ENCODE measurements at regions not wholly inside any gene's neighbourhood (a gene's known extent, or its start where the extent isn't known, plus 50 kb on each side); places are given as distances from the start of the nearest gene placed in this dataset.

DNA sequence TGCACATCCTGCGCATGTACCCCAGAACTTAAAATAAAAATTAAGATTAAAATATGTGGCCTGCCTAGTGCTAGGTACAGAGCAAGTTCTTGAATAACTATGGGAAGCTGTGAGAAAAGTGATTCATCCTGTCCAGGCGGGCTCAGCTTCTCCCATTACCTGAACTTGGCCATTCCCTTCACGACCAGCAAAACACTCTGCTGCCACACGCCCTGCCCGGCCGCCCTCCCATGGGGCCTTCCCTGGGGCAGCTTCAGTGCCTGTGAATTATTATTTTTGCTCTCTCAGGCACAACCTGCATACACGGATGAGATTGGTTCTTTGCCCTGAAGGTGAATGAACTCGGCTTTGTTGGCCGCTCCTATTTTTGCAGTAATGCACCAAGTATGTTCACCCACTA lies 209.2 kb upstream of the SHH start:
- Histone ChIP-seq H3K36me3 (ENCODE audit: insufficient read depth, low read length) (no peaks in the 10 kb centered on the region), H3K4me3 (ENCODE audit: low read length) (no peak overlapping the region), H3K9ac (ENCODE audit: low read length) (no peak overlapping the region), H2AFZ (ENCODE audit: low read depth, low read length) (no peak overlapping the region), H3K9me3 (ENCODE audit: low read length) (no peaks in the 10 kb centered on the region), H3K27me3 (ENCODE audit: insufficient read depth, low read depth, low read length) (no peaks in the 10 kb centered on the region), H3K27ac (ENCODE audit: low read length) (no peak overlapping the region), H3F3A (ENCODE audit: insufficient read depth, low read length, poor library complexity, severe bottlenecking) (no peaks in the 10 kb centered on the region), H4K20me1 (ENCODE audit: insufficient read depth) (no peaks in the 10 kb centered on the region), H3K79me2 (replicated peaks; ENCODE audit: insufficient read depth, low read length) (no peaks in the 10 kb centered on the region), H3K9me2 (ENCODE audit: insufficient read depth, low read length) (no peaks in the 10 kb centered on the region), H3K4me2 (ENCODE audit: low read length) (no peak overlapping the region)
- TF ChIP-seq, protein P1, sequence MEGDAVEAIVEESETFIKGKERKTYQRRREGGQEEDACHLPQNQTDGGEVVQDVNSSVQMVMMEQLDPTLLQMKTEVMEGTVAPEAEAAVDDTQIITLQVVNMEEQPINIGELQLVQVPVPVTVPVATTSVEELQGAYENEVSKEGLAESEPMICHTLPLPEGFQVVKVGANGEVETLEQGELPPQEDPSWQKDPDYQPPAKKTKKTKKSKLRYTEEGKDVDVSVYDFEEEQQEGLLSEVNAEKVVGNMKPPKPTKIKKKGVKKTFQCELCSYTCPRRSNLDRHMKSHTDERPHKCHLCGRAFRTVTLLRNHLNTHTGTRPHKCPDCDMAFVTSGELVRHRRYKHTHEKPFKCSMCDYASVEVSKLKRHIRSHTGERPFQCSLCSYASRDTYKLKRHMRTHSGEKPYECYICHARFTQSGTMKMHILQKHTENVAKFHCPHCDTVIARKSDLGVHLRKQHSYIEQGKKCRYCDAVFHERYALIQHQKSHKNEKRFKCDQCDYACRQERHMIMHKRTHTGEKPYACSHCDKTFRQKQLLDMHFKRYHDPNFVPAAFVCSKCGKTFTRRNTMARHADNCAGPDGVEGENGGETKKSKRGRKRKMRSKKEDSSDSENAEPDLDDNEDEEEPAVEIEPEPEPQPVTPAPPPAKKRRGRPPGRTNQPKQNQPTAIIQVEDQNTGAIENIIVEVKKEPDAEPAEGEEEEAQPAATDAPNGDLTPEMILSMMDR (IDR thresholded peaks at IDR 0.05; ENCODE audit: poor library complexity, severe bottlenecking) = no peak
- no peak for TF ChIP-seq POLR2AphosphoS5 (IDR thresholded peaks at IDR 0.05)
- no peak for TF ChIP-seq TAF1 (IDR thresholded peaks at IDR 0.05; ENCODE audit: low read depth)
- TF ChIP-seq SMC3 (conservative IDR thresholded peaks at IDR 0.05; ENCODE audit: poor library complexity) = no peak
- TF ChIP-seq EZH2 (IDR thresholded peaks at IDR 0.05; ENCODE audit: borderline replicate concordance, insufficient read depth, low read length, poor library complexity, severe bottlenecking) = no peak
- TF ChIP-seq EP300 (conservative IDR thresholded peaks at IDR 0.05; ENCODE audit: poor library complexity, severe bottlenecking) = no peak
- no peak for TF ChIP-seq RAD21 (conservative IDR thresholded peaks at IDR 0.05)
- TF ChIP-seq MXI1 (conservative IDR thresholded peaks at IDR 0.05; ENCODE audit: poor library complexity, severe bottlenecking) = no peak
- TF ChIP-seq, protein P2, sequence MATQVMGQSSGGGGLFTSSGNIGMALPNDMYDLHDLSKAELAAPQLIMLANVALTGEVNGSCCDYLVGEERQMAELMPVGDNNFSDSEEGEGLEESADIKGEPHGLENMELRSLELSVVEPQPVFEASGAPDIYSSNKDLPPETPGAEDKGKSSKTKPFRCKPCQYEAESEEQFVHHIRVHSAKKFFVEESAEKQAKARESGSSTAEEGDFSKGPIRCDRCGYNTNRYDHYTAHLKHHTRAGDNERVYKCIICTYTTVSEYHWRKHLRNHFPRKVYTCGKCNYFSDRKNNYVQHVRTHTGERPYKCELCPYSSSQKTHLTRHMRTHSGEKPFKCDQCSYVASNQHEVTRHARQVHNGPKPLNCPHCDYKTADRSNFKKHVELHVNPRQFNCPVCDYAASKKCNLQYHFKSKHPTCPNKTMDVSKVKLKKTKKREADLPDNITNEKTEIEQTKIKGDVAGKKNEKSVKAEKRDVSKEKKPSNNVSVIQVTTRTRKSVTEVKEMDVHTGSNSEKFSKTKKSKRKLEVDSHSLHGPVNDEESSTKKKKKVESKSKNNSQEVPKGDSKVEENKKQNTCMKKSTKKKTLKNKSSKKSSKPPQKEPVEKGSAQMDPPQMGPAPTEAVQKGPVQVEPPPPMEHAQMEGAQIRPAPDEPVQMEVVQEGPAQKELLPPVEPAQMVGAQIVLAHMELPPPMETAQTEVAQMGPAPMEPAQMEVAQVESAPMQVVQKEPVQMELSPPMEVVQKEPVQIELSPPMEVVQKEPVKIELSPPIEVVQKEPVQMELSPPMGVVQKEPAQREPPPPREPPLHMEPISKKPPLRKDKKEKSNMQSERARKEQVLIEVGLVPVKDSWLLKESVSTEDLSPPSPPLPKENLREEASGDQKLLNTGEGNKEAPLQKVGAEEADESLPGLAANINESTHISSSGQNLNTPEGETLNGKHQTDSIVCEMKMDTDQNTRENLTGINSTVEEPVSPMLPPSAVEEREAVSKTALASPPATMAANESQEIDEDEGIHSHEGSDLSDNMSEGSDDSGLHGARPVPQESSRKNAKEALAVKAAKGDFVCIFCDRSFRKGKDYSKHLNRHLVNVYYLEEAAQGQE (IDR thresholded peaks at IDR 0.05; ENCODE audit: borderline replicate concordance) = no peak

DNA sequence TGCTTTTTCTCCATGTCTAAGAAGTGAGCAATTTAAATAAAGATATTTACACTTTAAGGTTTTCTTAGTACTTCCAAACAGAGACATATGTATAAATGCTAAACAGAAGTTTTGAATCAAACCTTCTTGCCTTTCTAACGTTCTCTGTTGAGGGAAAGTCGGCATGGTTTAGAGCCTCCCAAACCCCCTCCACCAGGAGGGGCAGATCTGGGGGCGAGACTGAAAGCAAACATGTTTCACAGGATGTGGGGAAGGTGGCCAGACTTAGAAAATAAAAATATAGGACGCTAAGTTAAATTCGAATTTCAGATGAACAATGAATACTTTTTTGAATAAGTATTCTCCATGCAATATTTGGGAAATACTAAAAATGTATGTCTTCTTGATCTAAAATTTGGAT lies 208.3 kb upstream of the SHH start:
- Histone ChIP-seq H3K27ac (ENCODE audit: low read length) (no peak overlapping the region), H3K9ac (ENCODE audit: low read length) (no peak overlapping the region), H3K4me2 (ENCODE audit: low read length) (no peak overlapping the region), H2AFZ (ENCODE audit: low read depth, low read length) (no peak overlapping the region), H3K9me2 (ENCODE audit: insufficient read depth, low read length) (no peaks in the 10 kb centered on the region), H4K20me1 (ENCODE audit: insufficient read depth) (no peaks in the 10 kb centered on the region), H3K27me3 (ENCODE audit: insufficient read depth, low read depth, low read length) (no peaks in the 10 kb centered on the region), H3K36me3 (ENCODE audit: insufficient read depth, low read length) (no peaks in the 10 kb centered on the region), H3K79me2 (replicated peaks; ENCODE audit: insufficient read depth, low read length) (no peaks in the 10 kb centered on the region), H3K4me3 (ENCODE audit: low read length) (no peak overlapping the region), H3K9me3 (ENCODE audit: low read length) (no peaks in the 10 kb centered on the region), H3F3A (ENCODE audit: insufficient read depth, low read length, poor library complexity, severe bottlenecking) (no peaks in the 10 kb centered on the region)
- TF ChIP-seq RAD21 (conservative IDR thresholded peaks at IDR 0.05) (no peak), EZH2 (IDR thresholded peaks at IDR 0.05; ENCODE audit: borderline replicate concordance, insufficient read depth, low read length, poor library complexity, severe bottlenecking) (no peak)
- TF ChIP-seq, protein P2 (IDR thresholded peaks at IDR 0.05; ENCODE audit: borderline replicate concordance) = no peak

All from neural cell (in vitro differentiated cells).